ENCODE measurements at regions not wholly inside any gene's neighbourhood (a gene's known extent, or its start where the extent isn't known, plus 50 kb on each side); places are given as distances from the start of the nearest gene placed in this dataset.

GRCh38 chr13:106906426-106906996, 338.6 kb upstream of the ARGLU1 start:
- Mint-ChIP-seq H3K27ac (no peak overlapping the region), H3K9me3 (no peaks in the 10 kb centered on the region), H3K4me1 (ENCODE audit: low read depth) (peaks cover 4% of the 10 kb centered on the region), H3K4me3 (no peak overlapping the region), H3K36me3 (no peaks in the 10 kb centered on the region), H3K27me3 (peaks cover 2% of the 10 kb centered on the region)
- intact Hi-C loops (cut with micrococcal nuclease): no loop called here
- no peak for DNase-seq
- POLR2A ChIA-PET: no interaction called here
- CTCF ChIA-PET: no interaction called here

DNA sequence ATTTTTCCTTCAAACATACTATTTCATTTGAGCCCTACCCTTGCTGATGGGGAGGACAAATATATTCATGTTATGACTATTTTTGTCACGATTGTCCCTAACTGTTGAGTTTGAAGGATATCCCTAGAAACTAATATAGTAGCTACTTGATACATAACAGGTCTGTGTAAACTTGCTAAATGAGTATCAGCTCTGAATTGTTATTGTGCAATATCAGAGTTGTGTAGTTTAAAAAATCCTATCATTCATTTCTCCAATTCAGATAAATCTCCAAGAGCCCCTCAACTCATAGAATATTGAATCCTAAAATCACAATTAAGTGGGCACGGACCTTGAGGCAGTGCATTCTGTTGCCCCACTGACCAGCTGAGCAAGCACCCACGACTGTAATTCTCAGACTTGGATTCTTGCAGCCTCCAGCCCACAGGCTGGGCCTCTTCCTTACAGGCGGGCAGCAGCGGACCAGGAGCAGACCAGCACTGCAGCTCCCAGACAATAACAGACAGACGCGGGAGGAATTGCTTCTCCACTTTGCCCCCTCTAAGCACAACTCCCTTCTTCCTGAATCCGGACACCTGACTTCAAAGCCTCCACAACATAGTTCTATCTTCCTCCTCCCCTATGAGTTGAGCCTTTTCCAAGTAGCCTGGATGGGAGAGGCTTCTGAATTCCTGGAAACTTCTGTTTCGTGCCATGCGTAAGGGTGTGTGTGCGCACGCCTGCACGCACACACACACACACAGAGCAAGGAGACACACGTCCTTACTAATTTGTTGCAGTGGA, 337.6 kb upstream of the ARGLU1 start:
- no peaks in the 10 kb centered on the region for H3K9me3 Mint-ChIP-seq
- H3K4me1 Mint-ChIP-seq (ENCODE audit: low read depth): no peaks in the 10 kb centered on the region
- no peak for DNase-seq
- ChIA-PET POLR2A (no interaction called here), CTCF (interaction anchor here (1.2 kb wide), 1 partner anchor 12 kb away, joined by 5 read pairs; no protein-coding TSS in a partner anchor)
- no peak overlapping the region for H3K27ac Mint-ChIP-seq
- H3K36me3 Mint-ChIP-seq: no peaks in the 10 kb centered on the region
- intact Hi-C loops (cut with micrococcal nuclease): no loop called here
- H3K4me3 Mint-ChIP-seq: no peak overlapping the region
- H3K27me3 Mint-ChIP-seq: peaks cover 2% of the 10 kb centered on the region

- Mint-ChIP-seq H3K4me1 (ENCODE audit: low read depth) (no peaks in the 10 kb centered on the region), H3K27ac (no peak overlapping the region), H3K27me3 (no peaks in the 10 kb centered on the region), H3K9me3 (no peaks in the 10 kb centered on the region), H3K4me3 (no peak overlapping the region), H3K36me3 (no peaks in the 10 kb centered on the region)
- intact Hi-C loops (cut with micrococcal nuclease): no loop called here
- POLR2A ChIA-PET: no interaction called here
- CTCF ChIA-PET: no interaction called here
- no peak for DNase-seq
These were observed 331.5 kb upstream of the ARGLU1 start for GRCh38 chr13:106899442-106899841.

GRCh38 chr13:106898231-106898630, 330.3 kb upstream of the ARGLU1 start:
- DNase-seq: no peak
- no peaks in the 10 kb centered on the region for H3K27me3 Mint-ChIP-seq
- ChIA-PET POLR2A (no interaction called here), CTCF (no interaction called here)
- no peaks in the 10 kb centered on the region for H3K9me3 Mint-ChIP-seq
- no peaks in the 10 kb centered on the region for H3K36me3 Mint-ChIP-seq
- no peak overlapping the region for H3K27ac Mint-ChIP-seq
- no peaks in the 10 kb centered on the region for H3K4me1 Mint-ChIP-seq (ENCODE audit: low read depth)
- no peak overlapping the region for H3K4me3 Mint-ChIP-seq
- intact Hi-C loops (cut with micrococcal nuclease): no loop called here

- Mint-ChIP-seq H3K36me3 (no peaks in the 10 kb centered on the region), H3K4me3 (no peak overlapping the region), H3K4me1 (ENCODE audit: low read depth) (no peaks in the 10 kb centered on the region), H3K27ac (no peak overlapping the region), H3K9me3 (no peaks in the 10 kb centered on the region), H3K27me3 (no peaks in the 10 kb centered on the region)
- CTCF ChIA-PET: no interaction called here
- POLR2A ChIA-PET: no interaction called here
- intact Hi-C loops (cut with micrococcal nuclease): no loop called here
- no peak for DNase-seq
These were observed 320.2 kb upstream of the ARGLU1 start for GRCh38 chr13:106888148-106888547.

DNA sequence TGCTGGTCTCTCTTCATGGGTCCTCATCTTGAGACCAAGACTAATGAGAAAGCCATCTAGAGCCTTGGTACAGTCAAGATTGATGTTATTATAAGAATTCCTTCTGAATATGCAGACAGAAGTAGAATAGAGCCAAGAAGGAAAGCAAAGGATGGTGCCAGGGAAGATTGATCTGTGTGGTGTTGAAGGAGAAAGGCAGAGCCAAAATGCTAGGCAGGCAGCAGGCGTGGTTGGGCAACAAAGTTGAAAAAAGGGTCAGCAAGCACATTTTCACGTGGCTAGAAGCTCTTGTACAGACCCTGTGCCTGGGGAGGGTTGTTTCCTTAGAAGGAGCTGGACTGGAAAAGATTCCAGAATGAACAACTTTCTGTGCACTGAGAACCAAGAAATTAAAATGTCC, 319.7 kb upstream of the ARGLU1 start:
- Mint-ChIP-seq H3K4me3 (no peak overlapping the region), H3K27ac (no peak overlapping the region)
- POLR2A ChIA-PET: no interaction called here

DNA sequence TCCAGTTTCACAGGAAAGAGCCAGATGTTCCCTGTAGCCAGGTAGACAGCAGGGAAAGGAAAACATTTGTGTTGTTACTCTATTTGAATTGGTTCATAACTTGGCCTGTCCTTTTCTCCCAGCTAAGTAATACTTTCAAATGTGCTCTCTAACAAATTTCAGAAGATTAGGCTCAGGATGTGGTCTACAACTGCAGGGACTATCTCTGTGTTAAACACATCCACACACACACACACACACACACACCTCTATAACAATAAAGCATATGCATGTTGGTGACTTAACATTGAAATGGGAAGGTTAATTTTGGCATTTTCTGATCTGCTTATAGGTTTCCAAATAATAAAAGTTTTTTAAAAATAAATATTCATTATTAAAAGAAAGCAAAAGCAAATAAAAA, 316.0 kb upstream of the ARGLU1 start:
- Mint-ChIP-seq H3K4me3 (no peak overlapping the region), H3K4me1 (ENCODE audit: low read depth) (no peaks in the 10 kb centered on the region), H3K27ac (no peak overlapping the region), H3K9me3 (no peaks in the 10 kb centered on the region), H3K27me3 (no peaks in the 10 kb centered on the region), H3K36me3 (no peaks in the 10 kb centered on the region)
- CTCF ChIA-PET: no interaction called here
- intact Hi-C loops (cut with micrococcal nuclease): no loop called here
- no peak for DNase-seq
- POLR2A ChIA-PET: no interaction called here

More for the DNA sequence above, 319.7 kb upstream of the ARGLU1 start:
- intact Hi-C loops (cut with micrococcal nuclease): no loop called here
- no peaks in the 10 kb centered on the region for H3K27me3 Mint-ChIP-seq
- DNase-seq: no peak
- no peaks in the 10 kb centered on the region for H3K4me1 Mint-ChIP-seq (ENCODE audit: low read depth)
- no peaks in the 10 kb centered on the region for H3K36me3 Mint-ChIP-seq
- CTCF ChIA-PET: no interaction called here
- H3K9me3 Mint-ChIP-seq: no peaks in the 10 kb centered on the region

- ChIA-PET POLR2A (no interaction called here), CTCF (no interaction called here)
- Mint-ChIP-seq H3K4me3 (no peak overlapping the region), H3K27me3 (no peaks in the 10 kb centered on the region), H3K36me3 (no peaks in the 10 kb centered on the region), H3K4me1 (ENCODE audit: low read depth) (no peaks in the 10 kb centered on the region), H3K9me3 (no peaks in the 10 kb centered on the region), H3K27ac (no peak overlapping the region)
- DNase-seq: no peak
- intact Hi-C loops (cut with micrococcal nuclease): no loop called here
These were observed 314.3 kb upstream of the ARGLU1 start for GRCh38 chr13:106882246-106882645.

DNA sequence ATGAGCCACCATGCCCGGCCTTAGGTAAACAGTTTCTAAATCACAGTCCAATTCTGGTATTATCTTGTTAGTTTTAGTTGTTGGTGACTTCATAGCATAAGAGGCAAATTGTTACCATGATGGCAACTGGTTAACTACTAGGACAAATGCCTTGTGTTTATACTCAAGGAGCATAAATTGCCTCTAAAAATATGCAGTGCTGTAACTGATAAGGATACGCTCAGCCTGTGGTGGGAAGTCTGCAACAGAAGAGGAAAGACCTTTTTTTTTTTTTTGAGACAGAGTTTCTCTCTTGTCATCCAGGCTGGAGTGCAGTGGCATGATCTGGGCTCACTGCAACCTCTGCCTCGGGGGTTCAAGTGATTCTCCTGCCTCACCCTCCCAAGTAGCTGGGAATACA, 311.9 kb upstream of the ARGLU1 start:
- Mint-ChIP-seq H3K36me3 (no peaks in the 10 kb centered on the region), H3K27ac (no peak overlapping the region), H3K9me3 (no peaks in the 10 kb centered on the region), H3K4me3 (no peak overlapping the region), H3K4me1 (ENCODE audit: low read depth) (no peaks in the 10 kb centered on the region), H3K27me3 (no peaks in the 10 kb centered on the region)
- CTCF ChIA-PET: no interaction called here
- intact Hi-C loops (cut with micrococcal nuclease): no loop called here
- no peak for DNase-seq
- POLR2A ChIA-PET: no interaction called here

DNA sequence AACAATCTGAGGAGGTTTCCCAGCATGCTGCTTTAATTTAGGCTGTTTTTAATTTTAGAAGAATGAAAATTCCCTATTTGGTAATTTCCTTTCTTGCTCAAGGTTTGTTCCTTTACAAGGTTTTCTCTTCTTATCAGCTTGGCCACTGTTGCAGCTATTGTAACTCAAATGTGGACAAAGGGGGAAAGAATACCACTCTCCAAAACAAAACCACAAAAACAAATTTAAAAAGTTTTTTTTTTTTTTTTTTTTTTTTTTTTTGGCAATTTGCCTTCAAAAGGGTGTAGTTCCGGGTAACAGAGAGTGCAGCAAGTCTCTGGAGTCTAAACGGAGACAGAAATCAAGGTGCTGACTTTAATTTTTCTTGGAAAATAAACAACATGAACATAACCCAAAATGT, 306.4 kb upstream of the ARGLU1 start:
- intact Hi-C loops (cut with micrococcal nuclease): no loop called here
- no peaks in the 10 kb centered on the region for H3K4me1 Mint-ChIP-seq (ENCODE audit: low read depth)
- ChIA-PET POLR2A (no interaction called here), CTCF (interaction anchor here (0.5 to 0.6 kb wide), 2 partner anchors 167 to 569 kb away, joined by 3 to 5 read pairs; no protein-coding TSS in a partner anchor)
- H3K4me3 Mint-ChIP-seq: no peak overlapping the region
- peaks cover 1% of the 10 kb centered on the region for H3K27me3 Mint-ChIP-seq
- H3K9me3 Mint-ChIP-seq: no peaks in the 10 kb centered on the region
- H3K36me3 Mint-ChIP-seq: no peaks in the 10 kb centered on the region
- H3K27ac Mint-ChIP-seq: no peak overlapping the region
- no peak for DNase-seq

- CTCF ChIA-PET: interaction anchor here (0.6 kb wide), 1 partner anchor 570 kb away, joined by 3 read pairs; no protein-coding TSS in a partner anchor
- no peaks in the 10 kb centered on the region for H3K4me1 Mint-ChIP-seq (ENCODE audit: low read depth)
These were observed 305.9 kb upstream of the ARGLU1 start for GRCh38 chr13:106873810-106874209.

GRCh38 chr13:106867249-106867648, 299.3 kb upstream of the ARGLU1 start:
- H3K27ac Mint-ChIP-seq: no peak overlapping the region
- no peaks in the 10 kb centered on the region for H3K36me3 Mint-ChIP-seq
- no peak for DNase-seq
- no peak overlapping the region for H3K4me3 Mint-ChIP-seq
- ChIA-PET CTCF (no interaction called here), POLR2A (no interaction called here)
- no peaks in the 10 kb centered on the region for H3K4me1 Mint-ChIP-seq (ENCODE audit: low read depth)
- intact Hi-C loops (cut with micrococcal nuclease): no loop called here
- peaks cover 6% of the 10 kb centered on the region for H3K27me3 Mint-ChIP-seq
- H3K9me3 Mint-ChIP-seq: no peaks in the 10 kb centered on the region

More at GRCh38 chr13:106873810-106874209, 305.9 kb upstream of the ARGLU1 start:
- intact Hi-C loops (cut with micrococcal nuclease): no loop called here
- H3K36me3 Mint-ChIP-seq: no peaks in the 10 kb centered on the region
- H3K9me3 Mint-ChIP-seq: no peaks in the 10 kb centered on the region
- no peak for DNase-seq
- H3K27ac Mint-ChIP-seq: no peak overlapping the region
- POLR2A ChIA-PET: no interaction called here
- H3K27me3 Mint-ChIP-seq: peaks cover 1% of the 10 kb centered on the region
- H3K4me3 Mint-ChIP-seq: no peak overlapping the region

GRCh38 chr13:106865716-106866440, 297.9 kb upstream of the ARGLU1 start:
- Mint-ChIP-seq H3K27ac (no peak overlapping the region), H3K27me3 (peaks cover 6% of the 10 kb centered on the region), H3K4me1 (ENCODE audit: low read depth) (no peaks in the 10 kb centered on the region), H3K9me3 (no peaks in the 10 kb centered on the region), H3K36me3 (no peaks in the 10 kb centered on the region), H3K4me3 (no peak overlapping the region)
- intact Hi-C loops (cut with micrococcal nuclease): no loop called here
- ChIA-PET CTCF (no interaction called here), POLR2A (no interaction called here)
- no peak for DNase-seq

All from activated CD4-positive, alpha-beta memory T cell treated with anti-CD3 and anti-CD28 coated beads for 36 hours (primary cell).